ENCODE measurements at regions not wholly inside any gene's neighbourhood (a gene's known extent, or its start where the extent isn't known, plus 50 kb on each side); places are given as distances from the start of the nearest gene placed in this dataset.

DNA sequence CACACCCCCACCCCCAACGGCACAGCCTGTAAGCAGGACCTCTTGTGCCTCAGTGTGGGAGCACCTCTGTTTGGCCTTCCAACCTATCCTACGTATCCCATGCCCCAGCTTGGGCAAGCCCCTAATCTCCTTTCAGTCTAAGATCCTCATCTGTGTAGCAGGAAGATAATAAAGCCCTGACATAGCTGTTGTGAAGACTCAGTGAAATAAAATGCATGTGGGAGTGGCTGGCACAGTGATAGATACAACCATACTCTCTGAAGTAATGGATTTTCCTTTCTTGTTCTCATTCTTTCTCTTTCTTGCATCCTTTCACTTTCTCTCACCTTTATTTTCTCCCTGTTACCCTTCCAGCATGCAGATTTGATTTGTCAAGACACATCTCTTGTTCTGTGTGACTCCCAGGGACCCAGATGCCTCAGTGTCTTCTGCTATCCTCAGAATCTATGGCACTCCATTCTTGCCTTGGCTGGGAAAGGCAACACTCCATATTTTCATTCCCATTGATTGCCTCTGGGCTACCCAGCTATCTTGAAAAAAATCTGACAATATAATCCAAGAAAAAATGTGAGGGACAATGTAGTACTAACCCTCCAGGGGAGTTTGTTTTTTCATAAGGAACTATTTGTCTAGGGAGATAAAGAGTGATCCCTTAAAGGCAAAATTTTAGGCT lies 207.2 kb upstream of the SETBP1 start:
- Histone ChIP-seq H3K9me3 (ENCODE audit: control insufficient read depth, low read depth, low read length) (no peaks in the 10 kb centered on the region), H3K36me3 (ENCODE audit: control insufficient read depth in 2 of 2, extremely low read depth in 1 of 2, insufficient read depth in 2 of 2, low read length in 2 of 2) (no peaks in the 10 kb centered on the region), H3K27ac (ENCODE audit: control insufficient read depth, insufficient read depth, low read length) (no peak overlapping the region), H3K4me3 (ENCODE audit: control insufficient read depth in 2 of 3, extremely low read depth in 1 of 3, insufficient read depth in 2 of 3, low read depth in 1 of 3, low read length in 3 of 3) (no peak overlapping the region), H2AFZ (ENCODE audit: control insufficient read depth, low read length) (no peak overlapping the region), H3K9me1 (ENCODE audit: control insufficient read depth, extremely low read depth, insufficient read depth, low read length) (no peaks in the 10 kb centered on the region), H3K4me1 (ENCODE audit: control insufficient read depth, extremely low read depth, insufficient read depth, low read length) (no peaks in the 10 kb centered on the region), H3K27me3 (ENCODE audit: control insufficient read depth, extremely low read depth, insufficient read depth, low read length) (no peaks in the 10 kb centered on the region), H3K4me2 (ENCODE audit: control insufficient read depth, extremely low read depth, insufficient read depth, low read depth, low read length) (no peak overlapping the region), H3K79me2 (ENCODE audit: control insufficient read depth, insufficient read depth, low read length) (no peaks in the 10 kb centered on the region), H4K20me1 (ENCODE audit: control insufficient read depth, extremely low read depth, insufficient read depth, low read length) (no peaks in the 10 kb centered on the region), H3K9ac (ENCODE audit: control insufficient read depth, extremely low read depth, insufficient read depth, low read length) (no peak overlapping the region)
- DNase-seq (ENCODE audit: low read depth, low spot score): no peak
- dilution Hi-C loops (cut with MboI; ENCODE audit: extremely low pct_ligation_motif_present, low sequenced_read_pairs): no loop called here
- TF ChIP-seq, protein P1, sequence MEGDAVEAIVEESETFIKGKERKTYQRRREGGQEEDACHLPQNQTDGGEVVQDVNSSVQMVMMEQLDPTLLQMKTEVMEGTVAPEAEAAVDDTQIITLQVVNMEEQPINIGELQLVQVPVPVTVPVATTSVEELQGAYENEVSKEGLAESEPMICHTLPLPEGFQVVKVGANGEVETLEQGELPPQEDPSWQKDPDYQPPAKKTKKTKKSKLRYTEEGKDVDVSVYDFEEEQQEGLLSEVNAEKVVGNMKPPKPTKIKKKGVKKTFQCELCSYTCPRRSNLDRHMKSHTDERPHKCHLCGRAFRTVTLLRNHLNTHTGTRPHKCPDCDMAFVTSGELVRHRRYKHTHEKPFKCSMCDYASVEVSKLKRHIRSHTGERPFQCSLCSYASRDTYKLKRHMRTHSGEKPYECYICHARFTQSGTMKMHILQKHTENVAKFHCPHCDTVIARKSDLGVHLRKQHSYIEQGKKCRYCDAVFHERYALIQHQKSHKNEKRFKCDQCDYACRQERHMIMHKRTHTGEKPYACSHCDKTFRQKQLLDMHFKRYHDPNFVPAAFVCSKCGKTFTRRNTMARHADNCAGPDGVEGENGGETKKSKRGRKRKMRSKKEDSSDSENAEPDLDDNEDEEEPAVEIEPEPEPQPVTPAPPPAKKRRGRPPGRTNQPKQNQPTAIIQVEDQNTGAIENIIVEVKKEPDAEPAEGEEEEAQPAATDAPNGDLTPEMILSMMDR (optimal IDR thresholded peaks at IDR 0.05 in 1 of 3, IDR thresholded peaks at IDR 0.05 in 1 of 3, conservative IDR thresholded peaks at IDR 0.05 in 1 of 3; ENCODE audit: extremely low read depth in 1 of 3, insufficient read depth in 2 of 3, low read length in 3 of 3): no peak
- TF ChIP-seq EZH2 (IDR thresholded peaks at IDR 0.05; ENCODE audit: low read length): no peak
- no peak for FAIRE-seq

DNA sequence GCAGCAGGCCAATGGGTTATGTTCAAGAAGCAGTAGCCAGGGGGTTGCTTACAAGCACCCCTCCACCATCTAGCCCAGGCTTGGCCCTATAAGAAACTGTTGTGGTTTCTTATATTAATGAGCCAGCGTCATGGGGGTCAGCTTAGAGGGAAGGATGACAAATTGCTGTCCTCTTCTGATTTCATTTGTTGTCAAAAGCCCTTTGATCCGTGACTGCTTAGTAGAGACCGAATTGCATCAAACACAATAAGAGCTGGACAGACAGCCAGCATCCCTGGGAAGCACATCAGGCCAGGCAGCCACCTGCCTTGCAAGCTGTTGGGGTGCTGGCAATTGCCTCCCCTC lies 206.6 kb upstream of the SETBP1 start:
- Histone ChIP-seq H3K36me3 (ENCODE audit: control insufficient read depth in 2 of 2, extremely low read depth in 1 of 2, insufficient read depth in 2 of 2, low read length in 2 of 2) (no peaks in the 10 kb centered on the region), H3K27ac (ENCODE audit: control insufficient read depth, insufficient read depth, low read length) (no peak overlapping the region), H3K27me3 (ENCODE audit: control insufficient read depth, extremely low read depth, insufficient read depth, low read length) (no peaks in the 10 kb centered on the region), H3K4me2 (ENCODE audit: control insufficient read depth, extremely low read depth, insufficient read depth, low read depth, low read length) (no peak overlapping the region), H2AFZ (ENCODE audit: control insufficient read depth, low read length) (no peak overlapping the region), H3K4me3 (ENCODE audit: control insufficient read depth in 2 of 3, extremely low read depth in 1 of 3, insufficient read depth in 2 of 3, low read depth in 1 of 3, low read length in 3 of 3) (no peak overlapping the region), H3K9me3 (ENCODE audit: control insufficient read depth, low read depth, low read length) (no peaks in the 10 kb centered on the region), H4K20me1 (ENCODE audit: control insufficient read depth, extremely low read depth, insufficient read depth, low read length) (no peaks in the 10 kb centered on the region), H3K79me2 (ENCODE audit: control insufficient read depth, insufficient read depth, low read length) (no peaks in the 10 kb centered on the region), H3K9me1 (ENCODE audit: control insufficient read depth, extremely low read depth, insufficient read depth, low read length) (no peaks in the 10 kb centered on the region), H3K9ac (ENCODE audit: control insufficient read depth, extremely low read depth, insufficient read depth, low read length) (no peak overlapping the region), H3K4me1 (ENCODE audit: control insufficient read depth, extremely low read depth, insufficient read depth, low read length) (no peaks in the 10 kb centered on the region)
- DNase-seq (ENCODE audit: low read depth, low spot score) (no peak), FAIRE-seq (no peak)
- dilution Hi-C loops (cut with MboI; ENCODE audit: extremely low pct_ligation_motif_present, low sequenced_read_pairs): no loop called here
- no peak for TF ChIP-seq EZH2 (IDR thresholded peaks at IDR 0.05; ENCODE audit: low read length)
- TF ChIP-seq, protein P1 (optimal IDR thresholded peaks at IDR 0.05 in 1 of 3, IDR thresholded peaks at IDR 0.05 in 1 of 3, conservative IDR thresholded peaks at IDR 0.05 in 1 of 3; ENCODE audit: extremely low read depth in 1 of 3, insufficient read depth in 2 of 3, low read length in 3 of 3): no peak

All from keratinocyte (primary cell).